22Rv1 (cell line): ENCODE measurements at regions not wholly inside any gene's neighbourhood (a gene's known extent, or its start where the extent isn't known, plus 50 kb on each side); places are given as distances from the start of the nearest gene placed in this dataset.

Experiments
- H3K27ac ChIP-seq: fragments of 450-650 bp; 2 replicates; pipeline ENCODE4 v1.5.1; 2017
- ZFX ChIP-seq: fragments of 450-650 bp; IDR thresholded peaks from 2 replicates; pipeline ENCODE4 v1.6.1; 2017; ENCODE audit warnings: antibody characterized with exemption, borderline replicate concordance
- TF ChIP-seq, protein P1 (sequence below): fragments of 450-650 bp; IDR thresholded peaks from 2 replicates; pipeline ENCODE4 v1.5.1; 2017; ENCODE audit warnings: mild to moderate bottlenecking

DNA sequence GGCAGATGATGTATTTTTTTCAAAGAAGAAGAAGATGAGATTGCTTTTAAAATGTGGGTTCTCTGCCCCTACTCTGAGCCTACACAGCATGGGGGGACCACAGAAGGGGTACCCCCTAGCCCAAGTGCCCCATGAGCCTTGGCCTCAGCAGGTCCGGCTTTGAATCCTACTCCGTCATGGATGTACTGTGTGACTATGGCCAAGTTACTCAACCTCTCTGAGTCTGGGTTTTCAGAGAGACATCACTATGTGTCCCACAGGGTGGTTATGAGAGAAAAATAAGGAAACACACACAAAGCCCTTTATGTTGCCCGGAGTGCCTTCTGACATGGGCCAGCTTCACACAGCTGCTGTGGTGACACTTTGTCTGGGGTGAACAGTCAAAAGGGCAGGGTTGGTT lies 92.0 kb downstream of the KCTD15 start:
- TF ChIP-seq, protein P1, sequence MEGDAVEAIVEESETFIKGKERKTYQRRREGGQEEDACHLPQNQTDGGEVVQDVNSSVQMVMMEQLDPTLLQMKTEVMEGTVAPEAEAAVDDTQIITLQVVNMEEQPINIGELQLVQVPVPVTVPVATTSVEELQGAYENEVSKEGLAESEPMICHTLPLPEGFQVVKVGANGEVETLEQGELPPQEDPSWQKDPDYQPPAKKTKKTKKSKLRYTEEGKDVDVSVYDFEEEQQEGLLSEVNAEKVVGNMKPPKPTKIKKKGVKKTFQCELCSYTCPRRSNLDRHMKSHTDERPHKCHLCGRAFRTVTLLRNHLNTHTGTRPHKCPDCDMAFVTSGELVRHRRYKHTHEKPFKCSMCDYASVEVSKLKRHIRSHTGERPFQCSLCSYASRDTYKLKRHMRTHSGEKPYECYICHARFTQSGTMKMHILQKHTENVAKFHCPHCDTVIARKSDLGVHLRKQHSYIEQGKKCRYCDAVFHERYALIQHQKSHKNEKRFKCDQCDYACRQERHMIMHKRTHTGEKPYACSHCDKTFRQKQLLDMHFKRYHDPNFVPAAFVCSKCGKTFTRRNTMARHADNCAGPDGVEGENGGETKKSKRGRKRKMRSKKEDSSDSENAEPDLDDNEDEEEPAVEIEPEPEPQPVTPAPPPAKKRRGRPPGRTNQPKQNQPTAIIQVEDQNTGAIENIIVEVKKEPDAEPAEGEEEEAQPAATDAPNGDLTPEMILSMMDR = no peak
- no peak for TF ChIP-seq ZFX
- no peak overlapping the region for H3K27ac ChIP-seq

DNA sequence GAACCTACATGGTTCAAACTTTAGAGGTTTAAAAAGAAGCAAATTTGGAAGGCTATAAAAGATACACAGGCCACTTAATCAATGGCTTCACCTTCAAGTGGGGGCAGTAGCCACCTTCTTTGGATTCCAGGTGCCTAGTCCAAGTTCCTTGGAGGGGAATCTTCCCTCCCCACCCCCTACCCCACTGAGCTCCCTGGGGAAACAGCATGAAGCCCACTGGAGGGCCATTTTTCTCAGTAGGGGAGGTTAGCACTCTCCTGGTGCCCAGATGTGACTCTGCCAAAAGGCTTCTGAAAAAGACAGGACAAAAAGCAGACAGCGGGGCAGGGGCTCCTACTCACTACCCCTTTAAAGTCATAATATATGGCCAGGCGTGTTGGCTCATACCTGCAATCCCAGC lies 93.9 kb downstream of the KCTD15 start:
- TF ChIP-seq, protein P1 = no peak
- TF ChIP-seq ZFX = no peak

DNA sequence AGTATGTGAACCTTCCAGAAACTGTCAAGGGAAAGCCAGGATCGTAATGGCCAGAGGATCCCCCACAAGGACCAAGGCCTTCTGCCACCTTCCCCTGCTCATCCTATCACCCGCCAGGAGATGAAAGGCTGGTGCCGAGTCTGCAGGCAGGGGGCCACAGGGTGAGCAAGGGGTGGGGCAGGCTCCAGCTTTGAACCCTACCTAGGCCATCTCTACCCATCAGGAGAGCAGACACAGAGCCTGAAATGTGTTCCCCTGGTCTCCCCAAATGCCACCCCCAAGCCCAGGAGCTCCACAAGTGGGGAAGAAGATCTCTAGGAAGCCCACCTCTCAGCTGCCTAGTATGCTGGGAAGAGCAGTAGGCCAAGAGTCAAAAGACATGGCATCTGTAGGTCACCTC lies 95.1 kb downstream of the KCTD15 start:
- H3K27ac ChIP-seq = no peak overlapping the region
- TF ChIP-seq ZFX = no peak
- TF ChIP-seq, protein P1 = no peak

More for the DNA sequence above, 93.9 kb downstream of the KCTD15 start:
- no peak overlapping the region for H3K27ac ChIP-seq

DNA sequence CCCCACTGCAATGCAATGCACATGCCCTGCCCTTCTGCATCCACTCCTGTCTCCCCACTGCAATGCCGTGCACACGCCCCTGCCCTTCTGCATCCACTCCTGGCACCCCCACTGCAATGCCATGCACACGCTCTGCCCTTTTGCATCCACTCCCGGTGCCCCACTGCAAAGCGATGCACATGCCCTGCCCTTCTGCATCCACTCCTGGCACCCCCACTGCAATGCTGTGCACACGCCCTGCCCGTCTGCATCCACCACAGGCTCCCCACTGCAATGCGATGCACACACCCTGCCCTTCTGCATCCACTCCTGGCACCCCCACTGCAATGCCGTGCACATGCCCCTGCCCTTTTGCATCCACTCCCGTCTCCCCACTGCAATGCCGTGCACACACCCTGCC lies 98.1 kb downstream of the KCTD15 start:
- H3K27ac ChIP-seq = no peak overlapping the region
- TF ChIP-seq, protein P1 = no peak
- TF ChIP-seq ZFX = no peak

DNA sequence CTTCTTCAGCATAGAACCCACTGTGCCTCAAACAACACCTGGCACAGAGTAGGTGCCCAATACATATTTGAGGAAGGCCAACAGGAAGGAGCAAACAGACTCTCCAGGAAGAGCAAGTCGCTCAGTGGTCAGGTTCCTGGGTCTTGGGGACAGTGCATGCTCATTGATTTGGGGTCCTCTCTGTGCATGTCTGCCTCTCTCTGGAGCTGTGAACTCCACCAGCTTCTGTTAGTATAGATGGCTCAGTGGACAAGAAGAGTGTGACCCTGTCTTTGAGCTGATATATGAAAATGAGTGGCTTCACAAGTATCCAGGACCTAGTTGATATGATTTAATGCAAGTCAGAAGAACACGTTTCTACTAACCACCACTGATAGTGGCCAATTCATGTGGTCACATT lies 98.7 kb downstream of the KCTD15 start:
- TF ChIP-seq ZFX = no peak
- TF ChIP-seq, protein P1 = no peak
- no peak overlapping the region for H3K27ac ChIP-seq

DNA sequence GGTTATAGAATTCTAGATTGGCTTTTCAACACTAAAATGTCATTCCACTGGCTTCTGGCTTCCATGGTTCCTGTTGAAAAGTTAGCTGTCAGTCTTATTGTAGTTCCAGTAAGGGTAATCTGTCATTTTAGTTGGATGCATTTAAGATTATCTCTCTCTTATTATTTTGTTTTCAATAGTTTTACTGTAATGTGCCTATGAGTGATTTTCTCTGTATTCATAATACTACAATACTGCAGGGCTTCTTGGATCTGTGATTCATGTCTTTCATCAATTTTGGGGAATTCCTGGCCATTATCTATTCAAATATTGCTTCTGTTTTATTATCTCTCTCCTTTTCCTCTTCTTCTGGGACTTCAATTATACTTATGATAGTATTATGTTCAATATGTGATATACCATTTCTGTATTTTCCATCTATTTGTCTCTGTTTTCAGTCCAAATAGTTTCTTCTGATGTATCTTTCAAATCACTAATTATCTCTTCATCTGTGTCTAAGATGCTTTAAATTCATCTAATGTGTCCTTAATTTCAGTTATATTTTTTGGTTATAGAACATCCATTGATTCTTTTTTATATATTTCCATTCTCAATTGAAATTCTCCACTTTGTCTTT lies 101.5 kb downstream of the KCTD15 start:
- TF ChIP-seq, protein P1 = no peak
- TF ChIP-seq ZFX = no peak
- H3K27ac ChIP-seq = no peak overlapping the region

DNA sequence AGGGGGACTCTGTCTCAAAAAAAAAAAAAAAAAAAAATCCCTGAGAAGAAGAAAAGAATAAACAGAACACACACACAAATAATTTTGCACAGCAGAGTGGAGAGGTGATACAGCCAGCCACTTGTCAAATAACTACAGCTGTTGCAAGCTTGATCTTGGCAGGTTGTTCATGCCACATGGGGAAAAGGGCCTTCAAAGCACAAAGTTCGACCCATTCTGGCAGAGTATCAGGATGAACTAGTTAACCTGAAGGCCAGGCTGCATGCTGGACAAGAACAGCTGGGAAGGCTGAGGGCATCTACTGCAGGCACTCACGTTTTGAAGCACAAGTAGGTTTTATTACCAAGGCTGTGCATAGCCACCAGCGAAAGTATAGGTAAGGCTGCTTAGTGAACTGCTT lies 104.1 kb downstream of the KCTD15 start:
- H3K27ac ChIP-seq = no peak overlapping the region
- TF ChIP-seq, protein P1 = no peak
- no peak for TF ChIP-seq ZFX
